Esophagus squamous epithelium (tissue), 5 donors: ENCODE measurements at regions not wholly inside any gene's neighbourhood (a gene's known extent, or its start where the extent isn't known, plus 50 kb on each side); places are given as distances from the start of the nearest gene placed in this dataset.

Experiments
- DNase-seq: peaks from one replicate; lab custom pipeline; 2025; lab: John Stamatoyannopoulos, UW
- H3K27ac ChIP-seq, 4 donors: fragments of 200-600 bp; sonication (generic); one replicate each; pipeline ENCODE4 v1.5.1; 2016 to 2019; ENCODE audit warnings: mild to moderate bottlenecking in 1 of 4
- H3K27me3 ChIP-seq, 4 donors: fragments of 200-600 bp; sonication (generic); 1 replicate in 3 of 4; 2 replicates in 1 of 4; pipeline versions ENCODE4 v1.5.1 to v1.6.0; 2017 to 2021; ENCODE audit warnings: antibody characterized with exemption in 1 of 4
- H3K36me3 ChIP-seq, 3 donors: fragments of 200-600 bp; sonication (generic); one replicate each; pipeline ENCODE4 v1.5.1; 2016 to 2019
- H3K4me1 ChIP-seq, 3 donors: fragments of 200-600 bp; sonication (generic); one replicate each; pipeline ENCODE4 v1.5.1; 2017 to 2019
- H3K4me3 ChIP-seq, 4 donors: fragments of 200-600 bp; sonication (generic); 1 replicate in 3 of 4; 2 replicates in 1 of 4; pipeline ENCODE4 v1.5.1; 2016 to 2019; ENCODE audit warnings: mild to moderate bottlenecking in 2 of 4, moderate library complexity in 1 of 4
- H3K9me3 ChIP-seq, 3 donors: fragments of 200-600 bp; sonication (generic); one replicate each; pipeline ENCODE4 v1.5.1; 2016 to 2019
- POLR2A ChIP-seq, 4 donors: fragments of 450-650 bp; IDR thresholded peaks; one replicate each; pipeline ENCODE4 v1.6.1; 2017; ENCODE audit warnings: antibody characterized with exemption in 4 of 4, mild to moderate bottlenecking in 4 of 4, moderate library complexity in 3 of 4
- WGBS, 2 donors: methylation state at CpG; one replicate each; pipeline ENCODE4 v1.1.5; 2018; 5-methylcytosine and 5-hydroxymethylcytosine counted together
- intact Hi-C: fragments of 100-400 bp; cut with DNase I; formaldehyde crosslinking; loops from one replicate; pipeline ENCODE4 v1.15.0; 2022
- TF ChIP-seq, protein P1 (sequence below), 6 experiments: fragments of 450-650 bp in 4 of 6; fragments of 200-600 bp in 2 of 6; sonication (generic) in 2 of 6; IDR thresholded peaks; one replicate each; pipeline ENCODE4 v1.5.1; 2016 to 2019; ENCODE audit warnings: antibody characterized with exemption in 6 of 6, mild to moderate bottlenecking in 4 of 6, moderate library complexity in 4 of 6
- donor health status: DM: yes; HTN: yes; CAD: no.

DNA sequence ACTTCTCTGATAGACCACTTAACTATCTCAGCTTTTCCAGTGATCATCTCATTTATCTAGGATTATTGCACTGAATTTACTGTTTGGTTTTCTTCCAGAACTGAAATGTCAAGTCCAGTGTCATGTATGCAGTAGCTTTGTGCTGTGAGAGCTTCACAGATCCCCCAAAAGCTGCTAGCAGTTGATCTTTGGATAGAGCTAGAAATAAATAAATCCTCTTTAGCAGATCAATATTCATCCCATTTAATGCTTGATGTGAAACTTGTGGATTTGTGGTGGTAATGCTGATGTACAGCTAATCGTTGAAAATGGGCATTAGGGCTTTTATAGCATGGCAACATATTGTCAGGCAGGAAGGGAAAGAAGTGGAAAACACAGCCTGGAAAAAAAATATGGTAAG lies 509.6 kb upstream of the FAM241A start:
- Histone ChIP-seq H3K36me3 (no peaks in the 10 kb centered on the region), H3K27ac (no peak overlapping the region), H3K9me3 (no peaks in the 10 kb centered on the region), H3K27me3 (no peaks in the 10 kb centered on the region), H3K4me1 (peaks cover 0 to 45% (median 12%) of the 10 kb centered on the region in 3 donors), H3K4me3 (no peak overlapping the region)
- DNase-seq = no peak
- 50 to 61% methylated on average over 1 of the region's 1 CpG for WGBS, 2 donors
- no peak for TF ChIP-seq POLR2A (IDR thresholded peaks at IDR 0.05)
- TF ChIP-seq, protein P1, sequence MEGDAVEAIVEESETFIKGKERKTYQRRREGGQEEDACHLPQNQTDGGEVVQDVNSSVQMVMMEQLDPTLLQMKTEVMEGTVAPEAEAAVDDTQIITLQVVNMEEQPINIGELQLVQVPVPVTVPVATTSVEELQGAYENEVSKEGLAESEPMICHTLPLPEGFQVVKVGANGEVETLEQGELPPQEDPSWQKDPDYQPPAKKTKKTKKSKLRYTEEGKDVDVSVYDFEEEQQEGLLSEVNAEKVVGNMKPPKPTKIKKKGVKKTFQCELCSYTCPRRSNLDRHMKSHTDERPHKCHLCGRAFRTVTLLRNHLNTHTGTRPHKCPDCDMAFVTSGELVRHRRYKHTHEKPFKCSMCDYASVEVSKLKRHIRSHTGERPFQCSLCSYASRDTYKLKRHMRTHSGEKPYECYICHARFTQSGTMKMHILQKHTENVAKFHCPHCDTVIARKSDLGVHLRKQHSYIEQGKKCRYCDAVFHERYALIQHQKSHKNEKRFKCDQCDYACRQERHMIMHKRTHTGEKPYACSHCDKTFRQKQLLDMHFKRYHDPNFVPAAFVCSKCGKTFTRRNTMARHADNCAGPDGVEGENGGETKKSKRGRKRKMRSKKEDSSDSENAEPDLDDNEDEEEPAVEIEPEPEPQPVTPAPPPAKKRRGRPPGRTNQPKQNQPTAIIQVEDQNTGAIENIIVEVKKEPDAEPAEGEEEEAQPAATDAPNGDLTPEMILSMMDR (IDR thresholded peaks at IDR 0.05) = no peak
- intact Hi-C loops = no loop called here

DNA sequence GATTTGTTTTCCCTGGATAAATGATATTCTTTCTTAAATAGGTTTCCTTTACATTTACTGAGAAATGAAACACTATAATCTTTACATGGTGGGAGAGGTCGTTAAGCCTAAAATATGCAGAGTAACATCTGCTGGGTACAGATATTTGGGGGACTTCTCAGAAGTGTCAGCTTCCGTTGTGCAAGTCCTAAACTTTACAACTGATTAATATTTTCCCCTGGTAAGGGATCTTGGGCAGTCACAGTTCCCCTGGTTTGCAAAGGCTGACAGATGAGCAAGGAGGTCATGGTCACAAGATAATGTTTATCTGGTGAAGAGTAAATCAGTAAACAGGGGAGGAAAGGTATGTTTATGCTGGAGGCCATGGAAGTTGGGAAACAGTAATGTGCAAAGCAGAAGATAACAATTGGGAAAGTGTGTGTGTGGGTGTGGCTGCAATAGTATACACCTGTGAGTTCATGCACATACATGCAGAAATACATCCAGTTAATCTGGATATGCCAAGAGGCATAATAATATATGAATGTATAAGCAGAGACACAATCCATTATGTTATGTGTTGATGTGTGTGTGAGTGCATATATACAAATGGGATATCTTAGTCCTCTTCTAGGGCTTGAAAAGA lies 508.2 kb upstream of the FAM241A start:
- DNase-seq = no peak
- no peak overlapping the region for H3K27ac ChIP-seq
- H3K27me3 ChIP-seq = no peaks in the 10 kb centered on the region
- H3K9me3 ChIP-seq = no peaks in the 10 kb centered on the region
- H3K36me3 ChIP-seq = no peaks in the 10 kb centered on the region
- peaks cover 0 to 60% (median 13%) of the 10 kb centered on the region in 3 donors for H3K4me1 ChIP-seq
- intact Hi-C loops = no loop called here
- TF ChIP-seq POLR2A (IDR thresholded peaks at IDR 0.05) = no peak
- TF ChIP-seq, protein P1 (IDR thresholded peaks at IDR 0.05) = no peak
- H3K4me3 ChIP-seq = no peak overlapping the region
- 18 to 39% methylated on average over 2 of the region's 2 CpGs for WGBS, 2 donors

DNA sequence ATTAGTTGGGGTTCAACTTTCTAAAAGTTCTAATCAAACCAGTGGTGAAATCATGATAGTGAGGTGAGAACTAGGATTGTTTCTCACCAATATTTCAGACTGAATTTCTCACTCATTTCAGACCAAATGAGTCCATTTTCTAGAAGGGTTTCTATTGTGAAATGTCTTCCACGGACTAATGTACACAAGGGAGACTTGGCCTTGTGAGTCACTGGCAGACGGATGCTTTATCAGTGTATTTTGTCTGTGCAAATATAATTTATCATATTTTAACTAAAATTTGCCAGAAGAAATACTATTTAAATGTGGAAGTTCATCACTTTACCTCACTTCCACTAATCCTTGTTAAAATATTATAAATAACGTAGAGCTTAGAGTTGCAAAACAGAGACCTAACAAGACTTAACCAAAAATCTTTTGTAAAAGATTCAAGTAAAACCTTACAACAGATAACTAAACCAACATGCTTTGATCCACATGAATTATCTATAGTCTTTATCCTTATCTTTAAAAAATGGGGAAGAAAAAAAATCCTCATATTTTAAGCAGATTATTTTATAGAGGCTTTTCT lies 506.0 kb upstream of the FAM241A start:
- no peak overlapping the region for H3K4me3 ChIP-seq
- TF ChIP-seq POLR2A (IDR thresholded peaks at IDR 0.05) = no peak
- TF ChIP-seq, protein P1 (IDR thresholded peaks at IDR 0.05) = no peak
- DNase-seq = no peak
- WGBS, 2 donors = 23 to 49% methylated on average over 3 of the region's 3 CpGs
- H3K27ac ChIP-seq = peak overlapping the region in 3 of 4 donors; percentile 2 to 63 (median 22)
- intact Hi-C loops = no loop called here
- no peaks in the 10 kb centered on the region for H3K27me3 ChIP-seq
- H3K9me3 ChIP-seq = no peaks in the 10 kb centered on the region
- peaks cover 0 to 55% (median 13%) of the 10 kb centered on the region in 3 donors for H3K4me1 ChIP-seq
- no peaks in the 10 kb centered on the region for H3K36me3 ChIP-seq

DNA sequence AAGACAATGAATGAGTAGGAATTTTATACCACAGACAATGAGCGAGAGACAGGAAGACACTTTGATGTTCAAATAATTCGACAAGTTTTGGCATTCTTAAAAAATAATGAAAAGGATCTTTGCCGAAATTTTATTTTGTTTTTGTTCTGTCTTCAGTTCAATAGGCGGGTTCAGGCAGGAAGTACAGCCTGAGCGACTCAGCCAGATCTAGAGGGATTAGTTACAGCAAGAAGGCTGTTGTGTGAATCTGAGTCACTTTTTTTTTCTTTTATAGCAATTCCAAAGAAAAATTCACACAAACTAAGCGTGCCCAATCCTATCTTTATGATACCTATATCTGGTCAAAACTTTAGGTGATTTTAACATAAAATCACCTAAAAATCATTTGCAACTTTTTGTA lies 505.4 kb upstream of the FAM241A start:
- H3K9me3 ChIP-seq = no peaks in the 10 kb centered on the region
- H3K27ac ChIP-seq = peak overlapping the region in 2 of 4 donors; percentile 17 to 63
- DNase-seq = no peak
- H3K36me3 ChIP-seq = no peaks in the 10 kb centered on the region
- intact Hi-C loops = no loop called here
- no peaks in the 10 kb centered on the region for H3K27me3 ChIP-seq
- H3K4me1 ChIP-seq = peaks cover 0 to 55% (median 13%) of the 10 kb centered on the region in 3 donors
- WGBS, 2 donors = 14 to 25% methylated on average over 6 of the region's 6 CpGs
- no peak for TF ChIP-seq POLR2A (IDR thresholded peaks at IDR 0.05)
- peak overlapping the region in 1 of 4 donors; percentile 37 for H3K4me3 ChIP-seq

DNA sequence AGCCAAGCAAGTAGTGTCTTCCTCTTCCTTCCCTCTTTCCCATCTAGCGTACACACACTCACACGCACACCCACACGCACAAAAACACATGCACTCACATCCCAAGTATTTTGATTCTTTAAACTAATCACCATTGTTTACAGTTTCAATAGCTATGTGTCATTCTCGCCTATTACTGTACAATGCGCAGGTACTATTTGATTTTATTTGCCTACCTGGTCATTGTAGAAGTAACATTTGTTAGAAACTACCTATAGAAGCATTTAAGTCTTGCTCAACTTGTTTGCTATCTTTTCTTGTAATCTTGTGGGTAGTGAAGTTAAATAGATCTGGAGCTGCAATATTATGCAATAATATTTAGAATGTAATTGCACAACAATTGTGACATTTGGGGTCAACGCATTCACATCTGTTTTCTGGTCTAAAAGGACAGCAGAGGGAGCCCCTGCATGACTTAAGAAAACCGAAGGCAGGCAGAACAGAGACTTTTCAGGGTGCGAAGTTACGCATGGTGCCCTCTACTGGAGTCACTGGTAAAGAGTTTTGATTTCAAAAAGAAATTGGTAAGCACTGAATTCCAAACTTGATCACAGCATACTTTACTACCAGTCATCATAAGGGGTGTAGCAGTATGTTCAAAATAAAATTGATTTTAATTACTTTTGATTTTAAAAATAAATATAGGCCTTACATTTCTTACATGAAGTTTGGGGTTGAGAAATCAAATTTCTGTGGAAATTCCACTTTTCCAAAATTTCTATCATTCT lies 503.3 kb upstream of the FAM241A start:
- Histone ChIP-seq H3K27me3 (no peaks in the 10 kb centered on the region), H3K9me3 (no peaks in the 10 kb centered on the region), H3K4me1 (peaks cover 0 to 53% (median 13%) of the 10 kb centered on the region in 3 donors), H3K4me3 (no peak overlapping the region), H3K27ac (no peak overlapping the region), H3K36me3 (no peaks in the 10 kb centered on the region)
- no peak for DNase-seq
- TF ChIP-seq POLR2A (IDR thresholded peaks at IDR 0.05) = no peak
- TF ChIP-seq, protein P1 (IDR thresholded peaks at IDR 0.05) = peak; percentile 28 to 76 (median 52)
- intact Hi-C loops = no loop called here
- 23 to 30% methylated on average over 9 of the region's 9 CpGs for WGBS, 2 donors
